Raji (cell line): ENCODE measurements at regions not wholly inside any gene's neighbourhood (a gene's known extent, or its start where the extent isn't known, plus 50 kb on each side); places are given as distances from the start of the nearest gene placed in this dataset.

Source experiments
- POLR2A ChIP-seq: IDR thresholded peaks from 2 replicates; pipeline ENCODE4 v1.6.1; 2011; ENCODE audit warnings: low read depth, low read length, control low read depth; ENCODE audit not compliant: insufficient read depth

DNA sequence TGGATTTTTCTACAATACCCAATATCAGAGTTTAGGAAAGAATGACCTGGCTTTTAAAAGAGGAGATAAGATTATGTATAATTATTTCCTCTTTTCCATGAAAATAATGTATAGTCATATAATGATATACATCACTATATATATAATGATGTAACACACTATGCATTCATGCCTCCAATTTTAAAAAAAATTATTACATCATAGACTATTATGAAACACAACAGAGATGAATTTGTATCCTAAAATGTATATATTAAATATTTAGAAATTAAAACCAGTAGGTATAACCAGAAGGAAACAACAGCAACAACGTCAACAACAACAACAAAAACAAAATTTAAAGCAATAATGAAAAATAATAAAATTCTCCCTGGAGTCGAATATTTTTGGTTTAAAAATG, 1856.5 kb upstream of the CDH6 start:
- TF ChIP-seq POLR2A, result no peak

GRCh38 chr5:29321591-29321990, 1871.9 kb upstream of the CDH6 start:
- no peak for TF ChIP-seq POLR2A

GRCh38 chr5:29309359-29309758, 1884.1 kb upstream of the CDH6 start:
- TF ChIP-seq POLR2A, result no peak

- TF ChIP-seq POLR2A, result no peak
Measured at GRCh38 chr5:29307478-29307877, 1886.0 kb upstream of the CDH6 start.

GRCh38 chr5:29304545-29304944, 1888.9 kb upstream of the CDH6 start:
- no peak for TF ChIP-seq POLR2A

- no peak for TF ChIP-seq POLR2A
Measured at GRCh38 chr5:29296548-29296947, 1896.9 kb upstream of the CDH6 start.

DNA sequence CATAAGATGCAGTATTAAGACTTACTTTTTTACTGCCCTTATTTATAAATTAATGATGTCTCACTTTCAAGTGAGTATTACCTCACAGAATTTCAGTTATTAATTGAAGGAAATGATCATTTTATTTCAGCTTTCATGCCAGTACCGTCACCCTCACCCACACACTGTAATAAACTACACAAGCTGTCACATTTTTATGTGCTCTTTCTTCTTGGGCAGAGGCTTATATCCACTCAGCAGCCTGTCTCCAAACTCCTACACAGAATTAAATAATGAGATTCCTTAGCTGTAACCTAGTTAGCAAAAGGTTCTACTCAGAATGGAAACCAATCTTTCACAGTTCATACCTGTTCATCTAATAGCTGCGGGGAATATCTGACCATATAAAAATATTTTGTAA, 1915.8 kb upstream of the CDH6 start:
- no peak for TF ChIP-seq POLR2A

DNA sequence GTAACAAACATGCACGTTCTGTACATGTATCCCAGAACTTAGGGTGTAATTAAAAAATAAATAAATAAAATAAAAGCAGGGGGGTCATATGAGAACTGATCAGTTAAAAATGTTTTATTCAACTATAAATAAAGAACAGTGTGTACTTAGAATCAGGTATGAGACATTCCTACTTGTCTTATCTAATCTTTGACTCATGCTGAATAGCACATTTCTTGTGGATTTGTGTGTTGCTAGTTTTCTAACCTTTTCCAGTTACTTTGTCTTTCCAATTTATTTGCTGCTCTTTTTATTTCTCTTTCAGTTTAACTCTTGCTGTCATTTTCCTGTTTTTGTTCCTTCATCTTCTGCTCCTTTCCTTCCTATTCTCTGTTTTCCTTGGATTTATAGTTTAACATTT, 1917.1 kb upstream of the CDH6 start:
- no peak for TF ChIP-seq POLR2A

- no peak for TF ChIP-seq POLR2A
Measured at GRCh38 chr5:29263915-29264351, 1929.6 kb upstream of the CDH6 start.

DNA sequence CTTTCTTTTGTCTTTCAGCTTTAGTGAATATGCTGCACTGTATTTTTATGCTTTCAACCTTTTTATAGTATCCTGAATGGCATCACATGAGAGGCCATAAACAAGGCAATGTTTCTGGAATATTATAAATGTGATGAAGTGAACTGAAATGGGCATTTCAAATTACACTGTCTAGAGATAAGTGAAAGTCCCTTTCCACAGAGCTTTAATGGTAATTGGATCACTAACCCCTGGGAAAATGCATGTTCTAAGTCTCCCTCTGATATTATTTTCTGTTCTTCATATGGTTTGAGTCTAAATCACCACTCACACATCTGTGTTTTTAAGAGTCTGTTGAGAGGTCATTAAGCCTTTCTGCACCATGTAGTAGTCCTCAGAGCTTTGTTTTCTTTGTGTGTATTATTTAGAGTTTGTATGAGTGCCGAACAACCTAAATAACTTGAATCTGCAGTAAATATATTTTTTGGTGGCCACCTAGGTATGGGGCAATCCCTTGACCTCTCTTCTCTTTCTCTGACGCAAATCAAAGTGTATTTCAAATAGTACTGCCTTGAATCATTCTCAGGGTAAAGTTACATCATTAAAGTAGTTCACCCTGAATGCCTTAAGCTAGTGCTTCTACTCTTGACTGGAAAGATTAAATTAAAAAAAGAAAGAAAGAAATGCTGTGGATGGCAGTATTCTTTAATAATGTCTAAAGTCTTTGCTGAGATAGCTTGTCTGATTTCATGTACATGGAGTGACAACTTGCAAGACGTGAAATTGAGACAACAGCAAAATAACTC, 1931.0 kb upstream of the CDH6 start:
- no peak for TF ChIP-seq POLR2A

DNA sequence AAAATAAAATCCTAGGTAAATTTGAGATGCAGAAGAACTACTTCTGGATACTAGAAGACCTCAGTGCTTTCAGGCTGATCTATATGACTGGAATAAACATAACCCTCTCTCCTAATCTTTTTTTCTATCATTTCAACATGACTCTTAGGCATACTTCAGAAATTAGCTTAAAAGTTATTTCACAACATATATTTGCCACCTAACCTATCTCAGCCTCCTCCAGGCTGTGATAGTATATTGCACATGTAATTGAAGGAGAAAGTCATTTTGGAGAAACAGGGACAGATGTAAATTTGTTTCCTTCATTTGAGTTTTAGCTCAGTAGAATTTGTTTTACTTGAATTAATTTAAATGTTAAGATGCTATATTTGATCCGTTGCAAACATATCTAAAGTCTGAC, 1932.3 kb upstream of the CDH6 start:
- TF ChIP-seq POLR2A, result no peak

GRCh38 chr5:29252390-29252789, 1941.1 kb upstream of the CDH6 start:
- TF ChIP-seq POLR2A, result no peak

DNA sequence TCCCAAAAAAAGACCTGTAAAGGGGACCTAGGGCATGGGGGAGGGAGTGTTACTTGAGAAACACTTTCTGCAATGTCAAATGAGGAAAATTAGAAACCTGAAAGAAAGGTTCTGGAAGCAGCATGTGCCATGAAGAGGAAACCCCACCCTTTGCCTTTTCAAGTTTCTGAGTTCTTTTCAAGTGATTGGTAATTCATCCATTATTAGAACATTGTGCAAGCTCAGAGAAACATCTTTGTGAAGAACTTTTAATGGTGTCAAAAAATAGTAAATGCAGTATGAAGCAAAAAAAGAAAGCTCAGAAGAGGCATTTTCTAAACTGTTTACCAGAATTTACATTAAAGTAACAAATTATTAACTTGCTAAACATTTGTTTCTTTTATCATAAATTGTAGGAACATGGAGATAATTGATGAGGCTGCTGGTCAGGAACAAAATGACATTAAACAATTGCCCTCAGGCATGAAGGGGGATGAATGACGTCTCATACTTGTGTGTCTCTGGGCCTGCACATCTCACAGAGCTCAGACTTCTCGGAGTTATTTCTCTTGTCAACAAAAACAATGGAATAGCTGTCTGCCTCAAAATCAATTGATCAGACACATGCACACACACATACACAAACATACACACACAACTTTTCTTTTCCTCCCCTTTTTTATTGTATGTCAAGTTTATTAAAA, 1946.0 kb upstream of the CDH6 start:
- no peak for TF ChIP-seq POLR2A

DNA sequence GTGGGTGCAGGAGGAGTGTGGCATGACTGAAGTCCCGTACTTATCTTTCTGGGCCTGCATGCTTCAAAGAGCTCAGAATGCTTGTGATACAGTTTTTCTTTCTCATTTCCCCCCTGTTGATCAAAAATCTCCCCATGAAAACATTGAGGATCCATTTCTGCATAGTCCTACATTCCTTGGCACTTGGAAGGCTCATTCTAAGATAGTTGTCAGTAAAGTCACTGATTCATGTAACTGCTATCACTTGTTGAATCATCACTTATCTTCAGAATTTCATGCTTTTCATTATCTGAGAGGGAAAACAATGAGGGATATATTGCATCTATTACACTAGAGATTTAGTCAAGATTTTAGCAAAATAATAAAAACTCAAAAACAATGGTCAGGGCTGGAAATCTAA, 1953.1 kb upstream of the CDH6 start:
- no peak for TF ChIP-seq POLR2A

- no peak for TF ChIP-seq POLR2A
Measured at GRCh38 chr5:29239606-29240005, 1953.9 kb upstream of the CDH6 start.

- no peak for TF ChIP-seq POLR2A
Measured at GRCh38 chr5:29238115-29238514, 1955.4 kb upstream of the CDH6 start.
